DMS 273 (cell line): ENCODE measurements at regions not wholly inside any gene's neighbourhood (a gene's known extent, or its start where the extent isn't known, plus 50 kb on each side); places are given as distances from the start of the nearest gene placed in this dataset.

Experiments
- DNase-seq: peaks from one replicate; lab custom pipeline; 2025; ENCODE audit not compliant: unreplicated experiment; lab: John Stamatoyannopoulos, UW

DNA sequence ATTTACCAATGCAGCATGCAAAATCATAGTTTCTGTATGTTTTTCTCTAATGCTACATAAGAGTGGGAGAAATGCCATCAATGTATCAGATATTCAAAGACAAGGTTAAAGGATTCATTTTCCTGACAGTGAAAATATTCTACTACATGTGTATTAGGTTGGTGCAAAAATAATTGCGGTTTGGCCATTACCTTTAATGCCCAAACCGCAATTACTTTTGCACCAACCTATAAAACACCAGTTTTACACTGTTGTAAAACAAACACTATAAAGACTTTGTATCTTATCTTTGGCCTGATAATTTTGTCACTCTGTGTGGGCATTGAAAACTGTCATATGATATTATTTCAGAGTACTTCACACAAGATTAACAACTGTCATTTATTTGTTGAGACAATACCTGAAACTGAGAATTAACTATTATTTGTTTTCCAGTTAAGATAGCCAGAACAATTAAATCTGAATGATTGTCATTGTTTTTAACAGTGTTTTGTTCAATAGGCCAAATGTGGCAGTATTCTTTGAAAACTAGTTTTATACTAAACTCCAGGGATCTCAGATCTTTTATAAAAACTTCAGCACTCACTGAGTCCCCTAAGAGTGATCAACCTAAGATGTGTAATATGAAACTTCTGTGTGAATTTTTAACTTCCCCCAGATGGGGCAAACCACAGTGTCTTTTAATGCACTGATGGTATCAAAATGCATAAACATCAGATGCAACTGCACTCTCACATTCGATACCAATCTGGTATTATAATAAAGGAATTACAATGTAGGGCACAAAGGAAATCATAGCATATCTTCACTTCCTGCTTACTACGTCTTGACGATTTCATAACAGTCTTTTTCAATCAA lies 53.8 kb upstream of the FBN2 start:
- peak; percentile 2 for DNase-seq

- peak; percentile 30 for DNase-seq
Measured at GRCh38 chr5:128596071-128596470, 58.0 kb upstream of the FBN2 start.

GRCh38 chr5:128597156-128597555 lies 59.1 kb upstream of the FBN2 start:
- DNase-seq, result no peak

DNA sequence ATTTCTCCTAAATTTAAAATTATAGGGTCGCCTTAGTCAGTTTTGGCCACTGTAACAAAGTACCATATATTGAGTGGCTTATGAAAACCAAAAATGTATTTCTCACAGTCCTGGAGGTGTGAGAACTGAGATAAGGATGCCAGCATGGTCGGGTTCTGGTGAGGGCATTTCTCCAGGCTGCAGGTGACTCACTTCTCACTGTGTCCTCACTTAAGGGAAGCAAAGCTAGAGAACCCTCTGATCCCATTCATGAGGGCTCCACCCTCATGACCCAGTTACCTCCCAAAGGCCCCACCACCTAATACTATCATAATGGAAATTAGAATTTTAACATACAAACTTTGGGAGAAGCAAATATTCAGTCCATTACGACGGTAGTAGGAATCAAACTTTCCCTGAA lies 75.1 kb upstream of the FBN2 start:
- no peak for DNase-seq

DNA sequence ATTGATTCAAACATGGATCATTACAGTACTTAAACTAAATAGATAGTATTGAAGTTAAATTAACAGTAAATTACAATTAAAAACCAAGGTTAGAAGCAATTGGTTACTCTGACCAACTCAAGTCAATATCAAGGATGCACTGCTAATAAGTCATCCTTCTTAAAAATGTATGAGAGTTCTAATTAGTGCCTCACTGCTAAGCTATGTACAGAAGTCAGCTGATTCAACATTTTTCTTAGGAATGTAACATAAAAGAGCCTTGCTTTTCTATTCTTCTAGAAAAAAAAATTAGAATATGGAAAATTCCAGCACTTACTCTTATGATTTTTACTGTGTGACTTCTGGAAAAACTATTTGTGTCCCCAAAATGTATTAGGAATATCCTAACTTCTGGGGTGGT lies 75.7 kb upstream of the FBN2 start:
- DNase-seq, result no peak

- no peak for DNase-seq
Measured at GRCh38 chr5:128615578-128615977, 77.5 kb upstream of the FBN2 start.

GRCh38 chr5:128626536-128627090 lies 88.6 kb upstream of the FBN2 start:
- DNase-seq, result no peak

DNA sequence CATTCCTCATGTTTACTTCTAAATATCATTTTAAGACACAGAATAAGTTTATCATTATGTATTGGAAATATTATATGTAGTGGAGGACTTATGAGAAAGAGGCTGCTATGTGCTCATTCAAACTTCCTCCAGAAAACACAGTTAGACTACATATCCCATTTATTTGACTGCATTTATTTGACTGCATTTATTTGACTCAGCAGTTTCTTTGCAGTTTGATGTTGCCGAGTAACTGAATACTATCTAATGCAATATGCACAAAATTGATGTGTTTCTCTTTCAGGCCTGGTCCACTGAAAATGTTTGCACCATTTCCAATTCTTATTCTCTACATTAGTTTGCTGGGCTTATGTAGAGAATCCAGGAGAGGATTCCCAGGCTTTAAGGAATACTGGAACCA lies 89.9 kb upstream of the FBN2 start:
- no peak for DNase-seq

DNA sequence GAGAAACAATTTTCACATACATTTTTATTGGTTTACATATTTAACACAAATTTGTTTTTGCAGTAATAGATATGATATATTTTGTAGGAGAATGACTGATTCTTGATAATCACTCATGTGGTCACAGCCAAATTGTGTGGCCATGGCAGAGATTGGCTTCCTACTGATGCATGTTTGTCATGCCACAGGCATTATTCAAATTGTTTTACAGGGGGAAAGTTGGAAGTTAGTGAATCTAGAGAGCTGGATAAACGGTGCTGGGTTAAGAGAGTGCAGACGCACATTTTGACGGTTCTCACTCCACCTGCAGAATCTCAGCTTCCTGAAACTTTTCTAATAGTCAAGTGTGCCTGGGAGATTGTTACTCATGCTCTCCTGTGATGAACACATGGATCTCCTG lies 91.1 kb upstream of the FBN2 start:
- no peak for DNase-seq

- no peak for DNase-seq
Measured at GRCh38 chr5:128630121-128630520, 92.1 kb upstream of the FBN2 start.

GRCh38 chr5:128631771-128632170 lies 93.7 kb upstream of the FBN2 start:
- no peak for DNase-seq

- no peak for DNase-seq
Measured at GRCh38 chr5:128632264-128632663, 94.2 kb upstream of the FBN2 start.

DNA sequence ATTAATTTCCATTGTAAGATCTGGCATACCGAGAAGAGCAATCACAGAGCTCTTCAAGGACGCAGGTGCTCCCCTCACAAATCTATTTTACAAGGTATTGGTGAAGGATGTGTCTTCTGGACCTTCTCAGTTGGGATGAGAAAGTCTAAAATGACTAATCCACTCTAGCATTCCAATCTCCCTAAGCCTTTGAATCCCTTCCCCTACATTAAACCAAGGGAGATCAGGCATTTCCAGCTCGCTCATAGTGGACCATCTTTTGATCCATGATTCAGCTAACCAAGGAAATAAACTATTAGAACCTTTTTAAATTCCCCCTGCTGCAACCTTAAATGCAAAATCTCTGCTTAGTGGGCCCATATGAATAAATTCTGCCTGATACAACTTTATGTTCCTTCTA lies 95.9 kb upstream of the FBN2 start:
- DNase-seq, result no peak

DNA sequence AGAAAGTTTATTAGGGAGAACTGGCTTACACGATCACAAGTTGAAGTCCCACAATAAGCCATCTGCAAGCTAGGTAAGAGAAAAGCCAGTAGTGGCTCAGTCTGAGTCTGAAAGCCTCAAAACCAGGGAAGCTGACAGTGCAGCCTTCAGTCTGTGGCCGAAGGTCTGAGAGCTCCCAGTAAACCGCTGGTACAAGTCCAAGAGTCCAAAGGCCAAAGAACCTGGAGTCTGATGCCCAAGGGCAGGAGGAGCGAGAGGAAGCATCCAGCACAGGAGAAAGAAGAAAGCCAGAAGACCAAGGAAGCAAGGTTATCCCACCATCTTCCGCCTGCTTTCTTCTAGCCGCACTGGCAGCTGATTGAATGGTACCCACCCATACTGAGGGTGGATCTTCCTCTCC lies 97.3 kb upstream of the FBN2 start:
- no peak for DNase-seq

DNA sequence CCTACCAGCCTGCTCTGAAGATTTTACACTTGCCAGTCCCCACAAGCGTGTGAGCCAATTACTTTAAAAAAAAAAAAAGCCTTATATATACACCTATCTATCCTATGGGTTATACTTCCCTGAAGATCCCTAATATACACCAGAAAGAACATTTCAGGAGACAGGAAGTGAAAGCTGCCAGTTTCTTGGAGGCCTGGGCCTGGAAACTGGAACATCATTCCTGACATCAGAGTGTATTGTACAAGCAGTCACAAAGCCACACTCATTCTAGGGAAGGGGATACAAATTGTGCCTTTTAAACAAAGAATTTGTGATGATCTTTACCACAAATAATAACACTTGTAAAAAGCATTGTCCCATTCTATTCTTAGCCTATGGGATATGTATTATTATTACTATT lies 98.3 kb upstream of the FBN2 start:
- DNase-seq, result no peak

DNA sequence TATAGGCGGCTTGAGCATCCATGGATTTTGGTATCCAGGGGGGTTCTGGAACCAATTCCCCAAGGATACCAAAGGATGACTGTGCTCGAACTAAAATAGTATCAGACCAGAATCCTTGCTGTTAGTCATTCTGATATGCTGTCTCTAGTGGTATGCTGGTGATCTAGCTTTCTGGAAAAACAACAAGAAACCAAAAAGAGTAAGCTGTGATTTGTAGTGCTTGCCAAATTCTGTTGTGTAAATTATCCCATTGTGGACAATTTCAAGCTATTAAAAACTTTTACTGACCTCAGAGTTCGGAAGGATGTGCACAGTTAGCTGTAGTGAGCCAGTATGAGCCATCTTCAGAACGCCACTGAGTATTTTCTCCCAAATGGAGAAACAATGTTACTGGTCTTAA lies 99.0 kb upstream of the FBN2 start:
- DNase-seq, result no peak

- DNase-seq, result no peak
Measured at GRCh38 chr5:128641861-128642260, 103.8 kb upstream of the FBN2 start.

GRCh38 chr5:128644863-128645262 lies 106.8 kb upstream of the FBN2 start:
- no peak for DNase-seq

- DNase-seq, result no peak
Measured at GRCh38 chr5:128645581-128645980, 107.5 kb upstream of the FBN2 start.

- DNase-seq, result no peak
Measured at GRCh38 chr5:128646176-128646575, 108.1 kb upstream of the FBN2 start.

DNA sequence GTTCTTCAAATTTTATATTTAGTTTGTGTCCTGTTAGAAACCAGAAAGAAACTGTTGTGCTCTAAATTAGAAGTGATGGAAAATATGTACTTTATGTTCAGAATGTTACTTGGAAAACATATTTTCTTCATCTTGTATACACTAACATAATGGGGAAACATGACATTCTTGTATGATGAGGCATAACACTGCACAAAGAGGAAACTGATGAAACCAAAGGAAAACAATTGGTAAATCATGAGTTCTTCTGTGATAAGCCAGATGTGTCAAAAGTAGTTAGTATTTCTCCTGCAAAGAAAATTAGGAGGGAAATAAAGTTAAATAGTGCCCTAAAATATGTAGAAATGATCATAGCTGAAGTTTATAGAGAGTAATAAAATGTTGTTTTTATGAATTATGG lies 111.1 kb upstream of the FBN2 start:
- DNase-seq, result no peak

DNA sequence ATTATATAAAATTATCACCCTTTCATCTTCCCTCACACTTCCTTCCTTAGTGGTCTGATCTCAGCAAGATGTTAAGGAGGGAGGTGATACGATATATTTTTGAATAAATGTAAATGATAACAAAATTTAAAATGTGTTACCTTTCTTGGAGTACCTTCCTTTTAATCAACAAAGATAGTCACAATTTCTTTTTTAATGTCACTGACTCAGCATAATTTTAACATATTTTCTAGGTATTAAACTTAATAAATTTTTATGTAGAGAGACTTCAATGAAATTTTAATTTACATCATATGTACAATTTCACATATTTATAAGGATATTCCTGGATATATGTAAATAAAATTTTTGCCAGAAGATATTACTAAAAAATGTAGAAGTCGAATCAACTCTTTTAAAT lies 125.0 kb upstream of the FBN2 start:
- DNase-seq, result no peak
